Endothelial cell of umbilical vein (primary cell): ENCODE measurements at regions not wholly inside any gene's neighbourhood (a gene's known extent, or its start where the extent isn't known, plus 50 kb on each side); places are given as distances from the start of the nearest gene placed in this dataset.

ENCODE experiments used
- BruUV-seq: library from RNA; stranded (reverse); fragments of 400-500 nt; replicated peaks from 2 replicates; lab custom pipeline; 2021; lab: Mats Ljungman, UMichigan
- CTCF ChIA-PET: fragments of 300-600, 350-600 bp; sonication (Branson Sonifier 250); formaldehyde crosslinking; loops from one replicate; lab custom pipeline; 2021; ENCODE audit warnings: antibody characterized with exemption, inconsistent platforms; lab: Charles Lee
- POLR2A ChIA-PET: fragments of 300-600, 350-600 bp; sonication (Branson Sonifier 250); formaldehyde crosslinking; loops from one replicate; lab custom pipeline; 2021; ENCODE audit warnings: antibody characterized with exemption, inconsistent platforms; lab: Charles Lee
- DNase-seq: peaks from one replicate; pipeline ENCODE4 v3.0.0-alpha.2; 2011; ENCODE audit warnings: low read depth, low spot score
- FAIRE-seq: peaks from 2 replicates; lab custom pipeline; 2011; peaks lifted over from hg19 to GRCh38; lab: Jason Lieb, UNC
- H2AFZ ChIP-seq: 2 replicates; pipeline ENCODE4 v1.6.0; 2012; ENCODE audit warnings: low read depth, low read length, control low read depth, inconsistent platforms
- H3K27ac ChIP-seq: 2 replicates; pipeline ENCODE4 v1.5.1; 2011; ENCODE audit warnings: low read depth, mild to moderate bottlenecking, control low read depth, low read length, moderate library complexity; ENCODE audit not compliant: insufficient read depth
- H3K27me3 ChIP-seq, 2 experiments: 2 replicates each; pipeline versions ENCODE4 v1.6.0 to v1.6.1; 2011; ENCODE audit warnings: low read length in 2 of 2, mixed read lengths in 1 of 2; ENCODE audit not compliant: control insufficient read depth in 2 of 2, insufficient read depth in 2 of 2
- H3K36me3 ChIP-seq, 2 experiments: 2 replicates in 1 of 2; 3 replicates in 1 of 2; pipeline ENCODE4 v1.5.1; 2011; ENCODE audit warnings: low read length in 2 of 2, mild to moderate bottlenecking in 1 of 2, moderate library complexity in 1 of 2; ENCODE audit not compliant: control insufficient read depth in 2 of 2, insufficient read depth in 2 of 2; ENCODE audit errors: extremely low read depth in 1 of 2
- H3K4me1 ChIP-seq: 3 replicates; pipeline ENCODE4 v1.5.1; 2011; ENCODE audit warnings: mild to moderate bottlenecking, low read length; ENCODE audit not compliant: control insufficient read depth, insufficient read depth; ENCODE audit errors: extremely low read depth
- H3K4me2 ChIP-seq: 2 replicates; pipeline ENCODE4 v1.6.1; 2011; ENCODE audit warnings: low read length, control low read depth, mixed read lengths; ENCODE audit not compliant: insufficient read depth
- H3K4me3 ChIP-seq, 3 experiments: fragments of 200-600 bp in 1 of 3; sonication (generic), shearing (Covaris generic) in 1 of 3; replicated peaks in 1 of 3; 2 replicates each; pipeline ENCODE4 v1.5.1; 2011 to 2016; ENCODE audit warnings: control low read depth in 3 of 3, low read length in 3 of 3, mild to moderate bottlenecking in 2 of 3, inconsistent platforms in 1 of 3, low read depth in 1 of 3, moderate library complexity in 1 of 3; ENCODE audit not compliant: insufficient read depth in 1 of 3
- H3K79me2 ChIP-seq: 2 replicates; pipeline ENCODE4 v1.6.0; 2012; ENCODE audit warnings: low read length, inconsistent platforms; ENCODE audit not compliant: control insufficient read depth, insufficient read depth
- H3K9ac ChIP-seq: replicated peaks from 2 replicates; pipeline ENCODE3; 2011; ENCODE audit warnings: low read length, control low read depth; ENCODE audit not compliant: insufficient read depth; ENCODE audit errors: extremely low read depth
- H3K9me1 ChIP-seq: replicated peaks from 3 replicates; pipeline ENCODE4 v1.6.0; 2011; ENCODE audit warnings: mild to moderate bottlenecking, low read length; ENCODE audit not compliant: control insufficient read depth, insufficient read depth; ENCODE audit errors: extremely low read depth
- H3K9me3 ChIP-seq: replicated peaks from 2 replicates; pipeline ENCODE4 v1.5.1; 2012; ENCODE audit warnings: low read length, inconsistent platforms; ENCODE audit not compliant: control insufficient read depth, insufficient read depth
- H4K20me1 ChIP-seq: replicated peaks from 2 replicates; pipeline ENCODE3; 2011; ENCODE audit warnings: mild to moderate bottlenecking, low read length; ENCODE audit not compliant: control insufficient read depth, insufficient read depth; ENCODE audit errors: extremely low read depth
- CTCF ChIP-seq, 2 donors: IDR thresholded peaks; 1 replicate in 1 of 2; 2 replicates in 1 of 2; pipeline ENCODE4 v1.5.1; 2011; ENCODE audit warnings: low read length in 2 of 2, mild to moderate bottlenecking in 2 of 2, moderate library complexity in 2 of 2, control low read depth in 1 of 2, inconsistent platforms in 1 of 2, low read depth in 1 of 2; ENCODE audit not compliant: insufficient read depth in 1 of 2; ENCODE audit errors: extremely low read depth in 1 of 2
- EZH2 ChIP-seq: IDR thresholded peaks from 2 replicates; pipeline ENCODE4 v1.6.1; 2012; ENCODE audit warnings: borderline replicate concordance, low read depth, mild to moderate bottlenecking, moderate library complexity, low read length, inconsistent platforms; ENCODE audit not compliant: severe bottlenecking
- FOS ChIP-seq: IDR thresholded peaks from 2 replicates; pipeline ENCODE4 v1.6.1; 2011; ENCODE audit warnings: mild to moderate bottlenecking, low read length, moderate library complexity, borderline replicate concordance; ENCODE audit not compliant: insufficient read depth
- GATA2 ChIP-seq: IDR thresholded peaks from 2 replicates; pipeline ENCODE4 v1.7.0; 2011; ENCODE audit warnings: low read depth, mild to moderate bottlenecking, moderate library complexity, mixed read lengths, low read length; ENCODE audit not compliant: insufficient read length, insufficient read depth
- JUN ChIP-seq: IDR thresholded peaks from 2 replicates; pipeline ENCODE4 v1.6.1; 2011; ENCODE audit warnings: borderline replicate concordance, low read depth; ENCODE audit not compliant: insufficient read length, insufficient read depth
- MAX ChIP-seq: IDR thresholded peaks from 2 replicates; pipeline ENCODE4 v1.6.1; 2011; ENCODE audit not compliant: insufficient read depth, insufficient read length
- MYC ChIP-seq: IDR thresholded peaks from one replicate; pipeline ENCODE4 v1.6.1; 2011; ENCODE audit warnings: mild to moderate bottlenecking, low read depth, low read length
- POLR2A ChIP-seq: IDR thresholded peaks from 2 replicates; pipeline ENCODE4 v1.6.1; 2012; ENCODE audit warnings: low read depth, mild to moderate bottlenecking, control low read depth, low read length
- POLR2AphosphoS5 ChIP-seq: IDR thresholded peaks from 2 replicates; pipeline ENCODE4 v1.6.1; 2012; ENCODE audit warnings: low read depth, mild to moderate bottlenecking, control low read depth, low read length, moderate library complexity; ENCODE audit not compliant: insufficient read depth
- dilution Hi-C: fragments of 300-500 bp; cut with MboI; formaldehyde crosslinking; loops from one replicate; pipeline ENCODE4 v1.15.0; 2019; ENCODE audit warnings: low sequenced_read_pairs; ENCODE audit not compliant: extremely low pct_ligation_motif_present
- intact Hi-C: fragments of 100-400 bp; cut with micrococcal nuclease; formaldehyde crosslinking; loops from one replicate; pipeline ENCODE4 v1.10.0; 2022

DNA sequence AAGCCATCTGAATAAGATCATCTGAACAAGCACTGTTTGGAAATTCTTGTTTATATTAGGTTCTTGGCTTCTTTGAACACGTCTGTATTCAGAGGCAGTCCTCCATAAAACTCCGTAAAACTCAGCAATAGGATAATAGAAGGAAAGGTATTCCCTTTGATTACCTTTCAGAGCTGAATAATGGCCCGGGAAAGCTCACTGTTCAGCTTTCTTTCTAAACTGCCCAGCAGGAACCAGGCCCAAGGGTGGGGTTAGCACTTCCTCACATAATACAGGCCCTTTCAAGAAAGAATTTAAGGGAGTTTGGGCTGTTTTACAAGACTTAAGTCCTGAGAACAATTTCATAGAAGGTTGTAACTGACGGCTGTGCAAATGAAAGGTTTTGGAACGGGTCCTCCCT, 72.2 kb upstream of the PHLPP1 start:
- Histone ChIP-seq H3K4me2 (no peak overlapping the region), H3K79me2 (no peaks in the 10 kb centered on the region), H3K9me3 (no peaks in the 10 kb centered on the region), H3K4me3 (no peak overlapping the region), H3K9ac (no peak overlapping the region), H3K4me1 (no peaks in the 10 kb centered on the region), H3K36me3 (no peaks in the 10 kb centered on the region), H3K9me1 (no peaks in the 10 kb centered on the region), H3K27ac (no peak overlapping the region), H2AFZ (no peak overlapping the region), H3K27me3 (peaks cover 2 to 5% of the 10 kb centered on the region in 2 experiments), H4K20me1 (no peaks in the 10 kb centered on the region)
- ChIA-PET POLR2A (no interaction called here), CTCF (no interaction called here)
- FAIRE-seq = no peak
- dilution Hi-C loops = no loop called here
- TF ChIP-seq MAX = no peak
- TF ChIP-seq JUN = no peak
- no peak for TF ChIP-seq POLR2A
- TF ChIP-seq POLR2AphosphoS5 = no peak
- TF ChIP-seq GATA2 = no peak
- TF ChIP-seq MYC = no peak
- TF ChIP-seq CTCF (IDR thresholded peaks at IDR 0.05; ENCODE audit: extremely low read depth in 1 of 2, insufficient read depth in 1 of 2, low read depth in 1 of 2, low read length in 2 of 2) = no peak
- no peak for TF ChIP-seq EZH2
- no peak for TF ChIP-seq FOS
- intact Hi-C loops = no loop called here
- BruUV-seq = no TSS peak
- no peak for DNase-seq
